HCT116 (cell line): ENCODE measurements at regions not wholly inside any gene's neighbourhood (a gene's known extent, or its start where the extent isn't known, plus 50 kb on each side); places are given as distances from the start of the nearest gene placed in this dataset.

Experiments used
- CEBPB ChIP-seq: IDR thresholded peaks from 2 replicates; pipeline ENCODE4 v1.6.1; 2012; ENCODE audit warnings: low read depth
- FOSL1 ChIP-seq: IDR thresholded peaks from 2 replicates; pipeline ENCODE4 v1.6.1; 2012; ENCODE audit warnings: low read depth
- POLR2A ChIP-seq: IDR thresholded peaks from 2 replicates; pipeline ENCODE4 v1.7.0; 2011; ENCODE audit warnings: borderline replicate concordance; ENCODE audit not compliant: insufficient read depth, insufficient read length; ENCODE audit errors: extremely low read depth
- SP1 ChIP-seq: IDR thresholded peaks from 2 replicates; pipeline ENCODE4 v1.6.1; 2012; ENCODE audit warnings: low read depth

GRCh38 chr4:57981123-57981522 is 870.9 kb upstream of the IGFBP7 start:
- TF ChIP-seq POLR2A, result no peak
- no peak for TF ChIP-seq SP1
- TF ChIP-seq CEBPB, result no peak
- no peak for TF ChIP-seq FOSL1
